NCI-H2107 (cell line): ENCODE measurements at regions not wholly inside any gene's neighbourhood (a gene's known extent, or its start where the extent isn't known, plus 50 kb on each side); places are given as distances from the start of the nearest gene placed in this dataset.
A peak's percentile ranks its signal among the peaks of the same experiment; 100 is the strongest.
"Not testable (repeated sequence)": the region's sequence is repeated elsewhere in the genome, so short reads cannot be mapped to it uniquely, and the experiment has no call there.

ENCODE experiments used
- DNase-seq: peaks from one replicate; lab custom pipeline; 2025; lab: John Stamatoyannopoulos, UW

DNA sequence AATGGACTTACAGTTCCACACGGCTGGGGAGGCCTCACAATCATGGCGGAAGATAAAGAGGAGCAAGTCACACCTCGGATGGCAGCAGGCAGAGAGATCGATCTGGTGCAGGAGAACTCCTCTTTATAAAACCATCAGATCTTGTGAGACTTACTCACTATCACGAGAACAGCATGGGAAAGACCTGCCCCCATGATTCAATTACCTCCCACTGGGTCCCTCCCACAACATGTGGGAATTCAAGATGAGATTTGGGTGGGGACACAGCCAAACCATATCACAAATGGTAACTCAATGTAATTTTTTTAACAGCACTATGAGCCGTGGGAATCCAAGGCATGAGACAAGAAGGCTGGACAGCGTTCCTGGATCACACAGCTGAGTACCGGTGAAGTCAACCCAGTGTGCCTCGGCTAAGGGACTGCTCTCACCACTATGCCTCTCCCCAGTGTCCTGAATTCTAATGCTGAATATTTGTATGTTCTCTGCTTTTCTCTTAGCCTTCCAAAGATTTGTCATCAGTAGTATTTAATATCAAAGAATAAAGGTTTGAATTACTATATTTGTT is 84.3 kb downstream of the IRS2 start:
- DNase-seq: not testable (repeated sequence)

DNA sequence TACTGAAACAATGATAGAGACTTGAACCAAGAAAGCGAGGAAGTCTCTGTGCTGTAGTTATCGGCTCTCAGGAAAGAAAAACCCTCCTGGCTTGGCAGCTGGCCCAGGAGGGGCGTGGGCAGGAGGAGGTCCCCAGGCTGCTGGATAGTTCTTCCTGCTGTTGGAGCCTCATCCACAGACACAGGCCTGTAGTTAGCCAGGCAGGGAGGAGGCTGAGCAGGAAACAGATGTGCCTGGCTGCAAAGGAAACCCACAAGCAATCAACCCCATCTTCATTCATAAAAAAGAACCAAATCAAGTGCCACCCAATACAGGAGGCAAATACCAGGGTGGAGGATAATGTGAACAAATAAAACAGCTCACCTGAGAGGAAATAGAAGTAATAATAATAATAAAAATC is 86.2 kb downstream of the IRS2 start:
- no peak for DNase-seq

DNA sequence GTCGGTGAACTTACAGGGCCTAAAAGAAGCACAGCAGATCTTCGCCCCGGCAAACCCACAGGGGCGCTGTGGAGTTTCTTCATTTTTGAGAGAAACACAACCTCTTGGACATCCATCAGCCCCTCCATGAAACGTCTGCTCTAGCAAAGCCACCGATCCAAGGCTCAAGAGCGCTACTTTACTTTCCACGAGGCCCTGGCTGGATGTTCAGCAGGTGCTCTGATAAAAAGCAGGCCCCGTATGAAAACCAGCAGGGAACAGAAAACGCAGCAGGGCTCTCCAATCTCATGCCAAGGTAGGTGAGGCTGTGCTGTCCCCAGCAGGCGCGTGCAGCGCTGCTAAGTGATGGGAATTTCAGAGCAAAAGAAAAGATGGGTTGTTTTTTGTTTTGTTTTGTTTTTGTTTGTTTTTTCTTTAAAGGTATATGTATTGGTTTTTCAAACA is 86.7 kb downstream of the IRS2 start:
- DNase-seq: no peak

DNA sequence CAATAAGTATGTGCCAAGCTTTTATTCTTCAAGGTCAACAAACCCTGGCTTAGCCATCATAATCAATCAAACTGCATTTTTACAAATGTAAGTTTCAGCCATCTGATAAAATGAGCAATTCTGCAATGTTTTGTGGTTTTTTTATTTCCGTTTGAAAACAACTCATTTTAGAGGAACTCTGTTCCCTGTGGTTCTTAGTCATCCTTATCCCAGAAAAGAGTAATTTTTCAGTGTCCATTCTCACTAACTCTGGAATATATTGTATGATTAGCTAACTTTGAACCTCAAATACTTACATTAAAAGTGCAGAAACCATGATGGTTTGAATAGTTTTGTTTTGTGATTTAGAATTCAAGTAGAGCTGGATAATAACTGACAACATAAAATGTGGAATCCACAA is 87.6 kb downstream of the IRS2 start:
- DNase-seq: no peak

DNA sequence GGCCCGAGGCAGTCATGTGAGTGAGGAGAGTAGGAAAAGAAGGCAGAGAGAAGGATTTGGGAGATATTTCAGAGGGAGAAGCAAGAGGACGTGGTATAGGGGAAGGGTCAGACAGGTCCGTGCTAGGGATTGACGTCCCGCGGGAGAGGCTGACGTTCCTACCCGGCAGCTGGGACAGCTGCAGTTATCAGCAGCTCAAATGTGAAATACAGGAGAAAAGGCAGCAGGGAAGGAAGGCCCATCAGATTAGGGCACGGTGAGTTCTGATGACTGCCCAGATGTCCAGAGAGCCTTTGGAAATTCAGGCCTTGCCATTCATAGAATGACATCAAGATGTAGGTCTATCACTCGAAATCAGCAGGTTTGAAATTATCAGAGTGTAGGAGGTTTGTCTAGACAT is 88.4 kb downstream of the IRS2 start:
- DNase-seq: no peak

DNA sequence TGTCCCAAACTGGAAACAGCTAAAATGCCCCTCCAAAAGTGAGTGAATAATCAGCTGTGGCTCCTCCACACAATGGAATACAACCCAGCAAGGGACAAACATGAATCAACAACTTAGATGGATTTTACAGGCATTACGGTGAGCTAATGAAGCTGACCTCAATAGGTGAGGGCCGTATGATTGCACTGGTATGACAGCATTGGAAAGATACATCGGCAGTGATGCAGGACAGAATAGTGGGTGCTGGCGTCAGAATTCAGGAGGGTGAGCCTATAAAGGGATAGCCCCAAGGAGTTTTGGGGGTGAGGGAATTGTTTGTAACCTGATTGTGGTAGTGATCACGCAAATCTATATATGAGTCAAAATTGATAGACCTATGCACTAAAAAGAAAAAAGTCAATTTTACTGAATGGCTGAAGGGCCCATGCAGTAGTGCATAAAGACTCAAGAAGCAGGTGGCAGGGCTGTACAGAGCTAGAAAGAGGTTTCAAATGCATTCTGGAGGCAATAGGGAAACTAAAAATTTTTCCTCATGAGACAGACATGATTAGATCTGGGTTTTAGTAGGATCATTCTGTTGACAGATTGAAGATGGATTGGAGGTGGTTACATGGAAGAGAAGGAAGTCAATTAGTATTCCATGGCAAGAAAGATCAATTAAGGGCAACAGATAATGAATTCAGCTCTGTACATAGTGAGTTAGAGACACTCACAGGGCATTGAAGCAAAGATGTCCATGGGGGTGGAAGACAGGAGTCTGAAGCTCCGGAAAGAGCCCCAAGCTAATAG is 90.8 kb downstream of the IRS2 start:
- DNase-seq: no peak

DNA sequence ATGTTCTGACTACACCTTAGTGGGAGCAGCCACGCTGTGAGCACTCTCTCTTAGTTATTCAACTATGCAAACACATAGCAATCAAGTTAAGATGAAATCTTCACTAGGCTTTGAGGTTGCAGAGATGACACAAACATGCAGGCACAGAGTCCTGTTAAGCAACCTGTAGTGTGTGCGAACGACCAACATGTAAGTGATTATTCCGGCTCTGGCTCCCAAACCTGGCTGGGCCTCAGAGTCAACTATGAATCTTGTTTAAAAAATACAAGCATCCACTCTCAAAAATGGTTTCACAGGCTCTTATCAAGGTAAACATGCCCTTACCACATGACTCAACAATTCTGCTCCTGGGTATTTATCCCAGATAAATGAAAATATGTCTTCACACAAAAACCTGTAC is 91.4 kb downstream of the IRS2 start:
- no peak for DNase-seq

DNA sequence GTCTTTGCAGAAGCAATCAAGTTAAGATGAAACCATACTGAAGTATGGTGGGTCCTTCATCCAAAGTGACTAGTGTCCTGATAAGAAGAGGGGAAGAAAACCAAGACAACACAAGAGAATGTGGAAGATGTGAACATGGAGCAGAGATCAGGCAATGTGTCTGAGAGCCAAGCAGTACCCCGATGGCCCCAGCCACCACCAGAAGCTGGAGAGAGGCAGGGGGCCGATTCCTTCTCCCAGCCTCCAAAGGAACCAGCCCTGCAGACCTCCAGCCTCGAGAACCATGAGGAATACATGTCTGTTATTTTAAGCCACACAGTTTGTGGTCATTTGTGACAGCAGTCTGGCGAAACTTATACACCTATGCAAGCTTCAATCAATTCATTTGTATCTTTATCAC is 93.2 kb downstream of the IRS2 start:
- DNase-seq: no peak

DNA sequence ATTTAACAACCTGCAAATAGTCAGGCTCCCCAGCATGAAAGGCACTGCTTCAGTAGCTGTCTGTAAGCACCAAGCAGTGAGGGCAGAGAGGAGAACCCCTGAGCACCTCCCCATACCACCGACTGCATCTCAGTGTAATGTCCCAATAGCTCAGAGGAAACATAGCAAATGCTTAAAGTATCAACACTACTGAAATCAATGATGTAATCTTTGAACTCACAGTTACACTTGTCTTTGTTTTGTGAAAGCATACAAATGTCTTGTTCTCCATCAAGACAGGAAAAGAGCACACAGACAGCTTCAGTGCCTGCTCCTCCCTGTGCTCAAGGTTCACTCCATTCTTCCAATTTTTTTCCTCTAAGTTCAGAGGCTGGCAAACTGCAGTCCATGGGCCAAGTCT is 94.7 kb downstream of the IRS2 start:
- DNase-seq: no peak

DNA sequence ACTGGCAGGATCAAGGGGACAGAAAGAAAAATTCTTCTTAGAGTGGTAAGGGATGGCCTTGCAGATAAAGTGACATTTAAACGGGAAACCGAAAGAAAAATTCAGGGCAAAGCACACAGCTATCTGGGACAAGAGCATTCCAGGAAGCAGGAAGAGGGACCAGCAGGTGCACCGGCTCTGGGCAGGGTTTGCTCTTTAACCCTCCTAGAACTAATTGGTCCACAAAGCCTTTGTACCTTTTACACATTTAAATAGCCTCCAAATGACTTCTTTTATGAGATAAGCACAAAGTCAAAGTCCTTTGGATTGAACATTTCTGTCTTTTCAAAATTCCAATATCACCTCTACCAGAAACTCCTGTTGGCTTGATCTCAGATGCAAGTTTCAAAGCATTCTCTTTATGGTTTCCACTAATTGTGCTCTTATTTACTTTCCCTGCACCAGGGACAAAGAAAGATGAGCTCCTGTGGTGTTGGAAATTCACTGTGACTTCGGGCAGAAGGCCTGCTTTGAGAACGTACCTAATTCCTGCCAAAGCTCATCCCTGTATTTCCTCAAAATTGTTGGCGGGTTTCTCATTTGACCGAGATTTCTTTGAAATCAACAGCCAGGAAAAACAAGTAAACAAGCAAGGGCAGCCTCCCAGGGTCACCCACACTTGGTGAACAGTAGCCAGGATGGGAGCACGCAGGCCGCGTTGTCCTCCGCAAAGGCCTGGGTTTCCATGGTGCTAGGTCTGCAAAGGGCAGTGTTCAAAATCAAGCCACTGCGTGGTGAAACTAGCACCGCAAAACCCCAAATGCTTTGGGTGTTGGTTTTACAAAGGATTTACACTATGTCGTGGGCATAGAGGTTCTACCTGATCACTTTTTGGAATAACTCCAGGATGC is 98.6 kb downstream of the IRS2 start:
- DNase-seq: no peak

DNA sequence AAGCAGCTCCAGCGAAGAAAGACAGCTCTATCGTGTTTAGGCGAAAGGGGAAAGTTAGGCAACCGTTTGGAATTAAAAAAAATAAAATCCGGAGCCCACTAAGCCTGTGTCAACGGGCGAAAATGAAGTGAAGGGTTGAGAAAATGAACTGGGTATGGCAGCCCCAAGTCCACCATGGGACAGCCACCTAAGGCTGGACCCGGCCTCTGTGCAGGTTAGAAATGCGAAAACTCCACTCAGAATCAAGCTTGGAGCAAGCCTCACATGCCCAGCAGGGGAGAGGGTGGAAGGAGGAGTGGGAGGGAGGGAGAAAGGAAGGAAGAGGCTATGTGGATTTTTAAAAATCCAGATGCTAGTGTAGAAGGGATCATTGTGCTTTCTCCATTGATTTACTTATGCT is 101.2 kb downstream of the IRS2 start:
- DNase-seq: no peak

DNA sequence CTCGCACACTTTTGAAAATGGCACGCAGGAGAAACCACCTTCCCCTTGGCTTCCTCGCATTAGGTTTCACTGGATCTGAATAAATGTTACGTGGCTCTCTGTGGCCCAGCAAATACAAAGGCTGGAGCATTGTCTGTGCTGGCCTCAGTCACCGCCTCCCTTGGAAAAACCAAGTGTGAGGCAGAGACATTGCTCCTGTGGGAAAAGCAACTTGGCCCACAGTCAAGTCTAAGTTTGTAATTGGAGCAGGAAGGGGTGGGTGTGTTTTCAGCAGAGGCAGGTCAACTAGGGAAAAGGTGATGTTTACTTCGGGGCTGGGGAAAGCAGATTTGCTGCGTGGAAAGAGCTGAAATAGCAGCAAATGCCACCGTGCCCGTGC is 101.6 kb downstream of the IRS2 start:
- peak; percentile 51 for DNase-seq

DNA sequence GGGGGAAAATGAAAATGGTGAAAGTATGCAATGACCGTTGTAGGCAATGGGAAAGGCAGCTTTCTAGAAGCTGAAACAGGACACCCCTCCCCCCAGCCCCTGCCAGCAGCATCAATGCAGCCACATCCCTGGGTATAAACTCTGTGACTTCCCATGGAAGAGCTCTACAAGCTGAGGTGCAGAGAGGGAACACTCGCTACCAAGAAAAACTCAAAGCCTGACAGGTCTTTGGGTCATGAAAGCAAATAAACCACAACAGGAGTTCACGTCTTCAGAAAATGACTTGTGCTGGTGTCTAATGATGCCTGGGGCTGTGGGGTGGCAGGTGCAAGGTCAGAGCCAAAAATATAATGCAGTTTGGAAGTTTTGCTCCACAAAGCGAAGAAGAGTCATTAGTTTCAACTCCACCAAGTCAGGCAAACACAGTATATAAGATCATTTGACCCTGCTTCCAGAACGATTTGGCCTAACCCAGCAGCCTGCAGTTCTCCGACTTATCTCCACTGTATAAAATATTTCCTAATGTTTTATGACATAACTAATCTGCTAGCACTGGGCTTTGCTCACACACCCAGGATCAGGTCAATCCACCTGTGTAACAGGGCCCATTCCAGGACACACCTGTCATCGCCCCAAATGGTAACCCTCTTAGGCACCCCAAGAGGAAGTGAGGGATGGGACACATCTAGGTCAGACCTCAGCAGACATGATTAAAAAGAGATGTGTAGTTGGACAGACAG is 102.1 kb downstream of the IRS2 start:
- DNase-seq: no peak

DNA sequence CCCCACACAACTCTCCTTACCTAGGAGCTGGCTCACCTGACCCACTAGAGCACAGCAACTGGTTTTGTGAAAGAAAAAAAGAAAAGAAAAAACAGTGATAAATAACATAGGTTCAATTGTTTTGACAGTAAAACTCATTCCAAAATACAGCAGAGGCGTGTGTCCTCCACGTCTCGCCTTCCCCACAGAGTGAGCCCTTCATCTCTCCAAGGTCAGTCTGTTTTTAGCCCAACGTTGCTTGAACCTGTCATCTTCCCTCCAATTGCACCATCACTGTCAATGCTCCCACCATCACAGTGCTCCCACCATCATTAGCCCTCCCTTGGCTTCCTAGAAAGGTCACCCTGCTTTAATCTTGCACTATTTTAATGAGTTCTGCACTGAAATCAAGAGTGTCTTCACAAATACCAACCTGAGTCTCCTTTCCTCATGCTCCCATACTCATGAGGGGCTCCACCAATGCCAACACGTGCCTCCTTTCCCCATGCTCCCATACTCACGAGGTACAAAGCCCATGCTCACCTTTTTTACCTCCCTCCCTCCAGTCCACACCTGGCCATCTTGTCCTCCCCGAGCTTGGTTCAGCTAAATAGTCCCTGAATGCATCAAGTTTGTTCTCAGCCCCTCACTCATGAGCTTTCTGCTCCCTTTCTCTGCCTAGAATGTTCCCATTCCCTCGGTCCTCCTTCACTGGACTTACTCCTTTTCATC is 103.7 kb downstream of the IRS2 start:
- no peak for DNase-seq

DNA sequence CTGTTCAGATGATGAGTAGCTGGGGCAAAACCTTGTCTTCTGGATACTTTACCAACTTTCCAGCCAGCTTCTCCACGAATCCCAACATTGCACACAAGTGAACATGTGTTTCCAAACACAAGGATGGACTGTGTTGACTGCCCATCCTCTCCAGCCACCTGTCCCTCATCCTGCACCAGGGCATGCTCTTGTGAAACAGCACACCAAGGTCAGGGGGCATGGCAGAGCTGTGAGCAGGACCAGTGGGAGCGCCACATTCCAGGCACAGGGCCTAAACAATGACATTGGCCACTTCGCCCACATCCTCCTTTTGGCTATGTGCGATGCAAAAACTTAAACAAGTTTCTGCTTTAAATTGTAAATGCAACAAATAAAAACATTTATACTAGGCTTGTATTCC is 105.5 kb downstream of the IRS2 start:
- DNase-seq: no peak

DNA sequence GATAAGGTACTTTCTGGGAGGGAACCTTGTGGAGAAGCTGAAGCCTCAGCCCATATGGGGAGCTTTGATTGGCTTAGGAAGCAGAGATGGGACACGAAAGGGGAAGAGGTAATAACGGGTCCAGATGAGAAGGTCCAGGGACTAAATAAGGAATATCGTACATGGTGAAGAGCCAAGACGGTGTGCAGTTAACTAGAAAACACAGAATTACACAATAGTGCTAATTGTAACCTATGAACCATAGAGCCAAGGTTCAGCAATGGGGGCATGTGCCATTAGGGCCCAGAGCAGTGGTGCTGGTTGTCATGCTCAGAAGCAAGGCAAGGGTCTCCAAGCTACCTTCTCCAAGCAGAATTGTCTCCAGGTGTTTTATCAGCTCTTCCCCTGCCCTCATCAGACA is 106.1 kb downstream of the IRS2 start:
- DNase-seq: no peak

DNA sequence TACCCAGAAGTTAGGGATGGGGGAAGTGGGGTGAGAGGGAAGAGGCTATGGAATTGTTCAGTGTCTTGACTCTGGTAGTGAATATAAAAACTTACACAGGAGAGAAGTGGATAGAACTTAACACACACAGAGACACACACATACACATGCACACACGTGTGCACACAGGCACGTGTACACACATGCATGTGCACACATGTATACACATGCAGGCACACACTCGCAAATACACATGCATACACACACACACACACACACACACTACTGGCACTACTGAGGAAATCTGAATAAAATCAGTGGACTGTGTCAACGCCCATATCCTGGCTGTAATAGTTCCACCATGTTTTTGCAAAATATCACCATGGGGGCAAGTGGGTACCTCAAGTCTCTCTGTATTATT is 107.9 kb downstream of the IRS2 start:
- DNase-seq: no peak

DNA sequence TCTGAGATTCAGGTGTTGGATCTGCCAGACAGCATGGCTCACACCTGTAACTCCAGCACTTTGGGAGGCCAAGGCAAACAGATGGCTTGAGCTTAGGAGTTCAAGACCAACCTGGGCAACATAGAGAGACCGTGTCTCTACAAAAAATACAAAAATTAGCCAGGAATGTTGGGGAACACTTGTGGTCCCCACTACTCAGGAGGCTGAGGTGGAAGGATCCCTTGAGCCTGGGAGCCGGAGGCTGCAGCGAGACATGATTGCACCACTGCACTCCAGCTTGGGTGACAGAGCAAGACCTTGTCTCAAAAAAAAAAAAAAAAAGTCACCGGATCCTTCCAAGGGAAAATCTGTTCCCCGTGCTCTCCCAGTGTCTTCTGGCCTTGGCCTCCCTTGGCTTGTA is 109.2 kb downstream of the IRS2 start:
- no peak for DNase-seq

DNA sequence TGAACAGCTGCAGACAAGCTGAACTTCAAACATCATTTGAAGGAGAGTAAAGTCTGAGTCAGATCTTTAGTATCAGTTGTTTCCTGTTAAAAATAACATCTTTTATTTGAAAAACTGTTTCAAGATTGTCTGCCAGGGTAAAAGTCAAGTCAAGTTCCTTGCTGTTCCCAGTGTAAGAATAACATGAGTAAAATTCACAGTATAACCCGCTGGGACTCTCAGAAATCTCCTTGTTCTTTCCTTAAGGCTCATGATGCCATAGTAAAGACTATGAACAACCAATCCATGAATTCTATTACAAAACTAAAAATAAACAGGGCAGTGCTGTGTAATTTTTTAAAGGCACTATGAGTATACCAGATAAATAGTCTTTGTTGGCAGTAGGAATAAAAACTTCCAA is 112.9 kb downstream of the IRS2 start:
- no peak for DNase-seq

DNA sequence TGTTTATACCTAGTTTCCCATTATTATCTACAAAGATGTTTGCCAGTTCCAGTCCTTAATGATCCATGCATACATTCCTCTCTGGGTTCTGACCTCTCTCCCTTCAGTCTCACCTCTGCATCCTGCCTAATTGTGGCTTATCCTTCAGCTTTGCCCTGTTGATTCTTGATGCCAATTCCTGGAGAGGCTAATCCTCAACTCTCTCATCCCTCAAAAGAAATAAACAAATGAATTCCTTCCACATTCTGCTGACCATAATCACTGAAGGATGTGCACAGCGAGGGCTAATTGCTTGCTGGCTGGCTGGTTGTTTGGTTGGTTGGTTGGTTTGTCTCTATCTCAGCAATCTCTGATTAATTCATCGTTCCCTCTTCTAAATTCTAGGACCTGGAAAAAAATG is 113.8 kb downstream of the IRS2 start:
- DNase-seq: no peak

DNA sequence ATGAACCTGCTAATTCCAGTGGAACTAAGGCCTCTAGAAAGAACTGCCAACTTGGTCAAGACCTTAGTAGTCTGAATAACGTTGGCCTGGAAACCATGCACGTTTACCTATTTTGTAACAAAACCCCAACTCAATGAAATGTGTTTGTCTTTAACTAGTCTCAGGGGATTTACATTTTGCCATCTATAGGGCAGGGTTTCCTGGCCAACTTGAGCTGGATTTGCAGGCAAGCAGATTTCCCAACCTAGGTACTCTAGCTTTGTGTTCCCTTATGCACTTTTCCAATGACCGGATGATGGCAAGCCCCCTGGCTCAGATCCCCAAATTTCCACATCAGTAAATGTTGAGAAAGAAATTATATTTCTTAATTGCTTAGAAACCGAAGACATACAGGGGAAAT is 114.5 kb downstream of the IRS2 start:
- no peak for DNase-seq

DNA sequence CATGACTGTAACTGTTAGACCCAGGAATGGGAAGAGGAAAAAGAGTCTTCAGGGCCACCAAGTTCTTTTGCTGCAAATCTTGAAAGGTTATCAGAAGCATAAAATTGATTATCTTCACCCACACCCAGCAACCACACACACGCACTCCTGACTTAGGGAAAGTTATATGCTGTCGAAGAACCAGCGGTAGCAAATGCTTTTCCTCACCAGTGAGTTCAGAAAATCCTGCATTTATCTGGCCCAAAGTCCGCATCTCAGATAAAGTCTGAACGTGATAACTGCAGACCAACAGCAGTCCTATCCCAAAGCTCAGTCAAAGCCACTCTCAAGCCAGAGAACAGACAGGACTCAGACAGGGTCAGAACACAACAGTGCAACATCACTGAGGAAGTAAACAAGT is 115.6 kb downstream of the IRS2 start:
- DNase-seq: no peak
